ENCODE measurements at regions not wholly inside any gene's neighbourhood (a gene's known extent, or its start where the extent isn't known, plus 50 kb on each side); places are given as distances from the start of the nearest gene placed in this dataset.

DNA sequence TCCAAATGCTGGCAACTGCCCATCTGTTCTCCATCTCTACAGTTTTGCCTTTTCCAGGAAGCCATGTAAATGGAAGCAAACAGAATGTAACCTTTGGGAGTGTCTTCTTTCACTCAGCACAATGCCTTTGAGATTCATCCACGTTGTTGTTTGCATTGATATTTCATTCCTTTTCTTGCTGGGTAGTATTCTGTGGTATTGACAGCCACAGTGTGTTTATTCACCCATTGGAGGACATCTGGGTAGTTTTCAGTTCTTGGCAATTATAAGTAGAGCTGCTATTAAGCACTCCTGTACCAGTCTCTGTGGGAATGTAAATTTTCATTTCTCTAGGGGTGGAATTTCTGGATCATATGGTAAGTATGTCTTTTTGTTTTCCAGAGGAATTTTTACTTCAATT, 194.3 kb upstream of the RPS6KA3 start:
- TF ChIP-seq, protein P1, sequence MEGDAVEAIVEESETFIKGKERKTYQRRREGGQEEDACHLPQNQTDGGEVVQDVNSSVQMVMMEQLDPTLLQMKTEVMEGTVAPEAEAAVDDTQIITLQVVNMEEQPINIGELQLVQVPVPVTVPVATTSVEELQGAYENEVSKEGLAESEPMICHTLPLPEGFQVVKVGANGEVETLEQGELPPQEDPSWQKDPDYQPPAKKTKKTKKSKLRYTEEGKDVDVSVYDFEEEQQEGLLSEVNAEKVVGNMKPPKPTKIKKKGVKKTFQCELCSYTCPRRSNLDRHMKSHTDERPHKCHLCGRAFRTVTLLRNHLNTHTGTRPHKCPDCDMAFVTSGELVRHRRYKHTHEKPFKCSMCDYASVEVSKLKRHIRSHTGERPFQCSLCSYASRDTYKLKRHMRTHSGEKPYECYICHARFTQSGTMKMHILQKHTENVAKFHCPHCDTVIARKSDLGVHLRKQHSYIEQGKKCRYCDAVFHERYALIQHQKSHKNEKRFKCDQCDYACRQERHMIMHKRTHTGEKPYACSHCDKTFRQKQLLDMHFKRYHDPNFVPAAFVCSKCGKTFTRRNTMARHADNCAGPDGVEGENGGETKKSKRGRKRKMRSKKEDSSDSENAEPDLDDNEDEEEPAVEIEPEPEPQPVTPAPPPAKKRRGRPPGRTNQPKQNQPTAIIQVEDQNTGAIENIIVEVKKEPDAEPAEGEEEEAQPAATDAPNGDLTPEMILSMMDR (IDR thresholded peaks at IDR 0.05; ENCODE audit: insufficient read depth, low read length, missing control alignments), result no peak
- CTCF ChIA-PET, result no interaction called here
- POLR2A ChIA-PET, result interaction anchor here (1.2 kb wide), 1 partner anchor 55 kb away, joined by 3 read pairs; no protein-coding TSS in a partner anchor
- no peak overlapping the region for H3K4me3 ChIP-seq (ENCODE audit: low read depth, low read length)
- DNase-seq (ENCODE audit: low read depth, low spot score), result no peak

DNA sequence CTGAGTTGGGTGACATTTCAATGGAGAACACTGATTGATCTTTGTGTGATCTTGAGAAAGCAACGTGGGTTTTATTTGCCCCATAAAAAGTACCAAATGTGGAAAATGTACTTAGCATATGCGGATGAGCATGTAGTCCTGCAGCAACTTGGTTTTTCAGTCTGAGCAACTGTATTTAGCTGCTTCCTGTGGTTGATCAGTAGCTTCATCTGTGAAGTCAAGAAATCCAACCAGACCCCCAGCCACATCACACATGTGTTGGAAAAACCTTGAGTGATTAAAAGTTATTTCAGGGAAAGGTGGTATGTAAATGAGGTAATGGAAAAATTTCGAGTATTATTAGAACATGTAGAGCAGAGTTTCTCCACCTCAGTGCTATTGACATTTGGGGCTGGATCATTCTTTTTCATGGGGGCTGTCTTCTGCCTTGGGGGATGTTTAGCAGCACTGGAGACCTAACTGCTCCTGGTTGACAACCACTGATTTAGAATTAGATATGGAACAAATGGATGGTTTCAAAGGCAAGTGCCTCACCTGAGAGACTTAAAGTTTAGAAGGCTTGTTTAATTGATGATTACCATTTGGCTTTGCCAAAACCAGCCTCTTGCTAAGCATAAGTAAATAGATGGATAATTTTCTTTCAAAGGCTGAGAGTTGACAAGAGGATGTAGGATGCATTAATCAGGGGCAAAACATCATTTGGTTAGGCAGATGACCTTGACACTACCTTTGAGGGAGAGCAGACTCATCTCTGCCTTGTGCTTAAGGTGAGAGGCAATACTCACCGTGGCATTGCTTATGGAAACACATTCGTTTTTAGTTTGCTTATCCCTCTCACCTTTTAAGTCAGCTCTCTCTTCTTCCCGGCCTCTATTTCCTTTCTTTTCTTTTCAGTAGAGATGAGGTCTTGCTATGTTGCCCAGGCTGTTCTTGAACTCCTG, 193.0 kb upstream of the RPS6KA3 start:
- DNase-seq (ENCODE audit: low read depth, low spot score), result no peak
- ChIA-PET POLR2A (no interaction called here), CTCF (no interaction called here)
- no peak overlapping the region for H3K4me3 ChIP-seq (ENCODE audit: low read depth, low read length)
- TF ChIP-seq, protein P1 (IDR thresholded peaks at IDR 0.05; ENCODE audit: insufficient read depth, low read length, missing control alignments), result no peak

DNA sequence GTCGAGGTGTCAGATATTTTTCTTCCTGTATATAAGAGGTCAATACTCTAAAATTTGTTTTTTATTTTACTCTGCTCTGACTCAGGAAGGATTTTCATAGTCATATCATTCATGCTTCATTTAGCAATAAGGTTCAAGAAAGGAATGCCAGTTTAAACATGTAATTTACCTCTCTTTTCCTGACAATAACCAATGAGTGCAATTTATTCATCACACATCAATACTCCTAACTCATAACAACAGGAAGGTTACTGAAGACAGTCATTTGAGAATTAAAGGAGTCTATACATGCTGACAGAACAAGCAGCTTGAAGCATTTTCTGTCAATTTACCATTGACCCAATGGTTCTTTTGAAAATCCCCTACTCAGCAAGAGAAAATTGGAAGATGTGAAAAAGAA, 190.3 kb upstream of the RPS6KA3 start:
- TF ChIP-seq, protein P1 (IDR thresholded peaks at IDR 0.05; ENCODE audit: insufficient read depth, low read length, missing control alignments), result no peak
- ChIA-PET POLR2A (no interaction called here), CTCF (no interaction called here)
- H3K4me3 ChIP-seq (ENCODE audit: low read depth, low read length), result no peak overlapping the region
- DNase-seq (ENCODE audit: low read depth, low spot score), result no peak

- TF ChIP-seq, protein P1 (IDR thresholded peaks at IDR 0.05; ENCODE audit: insufficient read depth, low read length, missing control alignments), result no peak
- ChIA-PET POLR2A (no interaction called here), CTCF (no interaction called here)
- DNase-seq (ENCODE audit: low read depth, low spot score), result no peak
- no peak overlapping the region for H3K4me3 ChIP-seq (ENCODE audit: low read depth, low read length)
Observed at GRCh38 chrX:20455001-20455400, 188.3 kb upstream of the RPS6KA3 start.

GRCh38 chrX:20454117-20454516, 187.4 kb upstream of the RPS6KA3 start:
- no peak for DNase-seq (ENCODE audit: low read depth, low spot score)
- no peak overlapping the region for H3K4me3 ChIP-seq (ENCODE audit: low read depth, low read length)
- TF ChIP-seq, protein P1 (IDR thresholded peaks at IDR 0.05; ENCODE audit: insufficient read depth, low read length, missing control alignments), result no peak
- CTCF ChIA-PET, result no interaction called here
- POLR2A ChIA-PET, result no interaction called here

- ChIA-PET CTCF (no interaction called here), POLR2A (no interaction called here)
- TF ChIP-seq, protein P1 (IDR thresholded peaks at IDR 0.05; ENCODE audit: insufficient read depth, low read length, missing control alignments), result no peak
- DNase-seq (ENCODE audit: low read depth, low spot score), result no peak
- no peak overlapping the region for H3K4me3 ChIP-seq (ENCODE audit: low read depth, low read length)
Observed at GRCh38 chrX:20452487-20452886, 185.8 kb upstream of the RPS6KA3 start.
